ENCODE measurements at regions not wholly inside any gene's neighbourhood (a gene's known extent, or its start where the extent isn't known, plus 50 kb on each side); places are given as distances from the start of the nearest gene placed in this dataset.

GRCh38 chr1:163906283-163906682, 584.5 kb downstream of the NUF2 start:
- Mint-ChIP-seq H3K36me3 (ENCODE audit: low read depth, unreplicated experiment) (no peaks in the 10 kb centered on the region), H3K9me3 (ENCODE audit: unreplicated experiment) (no peaks in the 10 kb centered on the region), H3K27ac (ENCODE audit: unreplicated experiment) (no peak overlapping the region), H3K4me1 (ENCODE audit: low read depth, unreplicated experiment) (no peaks in the 10 kb centered on the region), H3K4me3 (ENCODE audit: unreplicated experiment) (no peak overlapping the region), H3K27me3 (ENCODE audit: low read depth, unreplicated experiment) (no peaks in the 10 kb centered on the region)
- H3K27ac ChIP-seq (ENCODE audit: low read depth, low read length), result no peak overlapping the region
- no peaks in the 10 kb centered on the region for H3K79me2 ChIP-seq (ENCODE audit: insufficient read depth, low read length)
- no peak overlapping the region for H3K4me3 ChIP-seq (ENCODE audit: insufficient read depth, low read depth, low read length)
- FAIRE-seq, result no peak
- H3K4me1 ChIP-seq (ENCODE audit: insufficient read depth, low read length), result no peaks in the 10 kb centered on the region
- no peak for TF ChIP-seq CTCF (IDR thresholded peaks at IDR 0.05; ENCODE audit: insufficient read depth, low read depth, low read length)
- TF ChIP-seq EZH2 (IDR thresholded peaks at IDR 0.05; ENCODE audit: insufficient read depth, low read length), result no peak
- H3K4me2 ChIP-seq (ENCODE audit: low read length), result no peak overlapping the region
- no peaks in the 10 kb centered on the region for H3K9me3 ChIP-seq (ENCODE audit: insufficient read depth, low read depth, low read length)
- no peak for DNase-seq (ENCODE audit: low read depth)
- H2AFZ ChIP-seq (ENCODE audit: low read depth, low read length), result no peak overlapping the region
- no peaks in the 10 kb centered on the region for H3K36me3 ChIP-seq (ENCODE audit: insufficient read depth, low read length)
- H4K20me1 ChIP-seq (ENCODE audit: insufficient read depth, low read length), result no peaks in the 10 kb centered on the region
- H3K27me3 ChIP-seq (ENCODE audit: insufficient read depth, low read length), result no peaks in the 10 kb centered on the region
- H3K9ac ChIP-seq (ENCODE audit: low read length), result no peak overlapping the region

GRCh38 chr1:163912170-163912884, 590.6 kb downstream of the NUF2 start:
- Histone ChIP-seq H2AFZ (ENCODE audit: low read depth, low read length) (no peak overlapping the region), H3K36me3 (ENCODE audit: insufficient read depth, low read length) (no peaks in the 10 kb centered on the region), H3K4me2 (ENCODE audit: low read length) (no peak overlapping the region), H3K4me3 (ENCODE audit: insufficient read depth, low read depth, low read length) (no peak overlapping the region), H3K79me2 (ENCODE audit: insufficient read depth, low read length) (no peaks in the 10 kb centered on the region), H3K4me1 (ENCODE audit: insufficient read depth, low read length) (no peaks in the 10 kb centered on the region), H4K20me1 (ENCODE audit: insufficient read depth, low read length) (no peaks in the 10 kb centered on the region), H3K27me3 (ENCODE audit: insufficient read depth, low read length) (no peaks in the 10 kb centered on the region), H3K27ac (ENCODE audit: low read depth, low read length) (no peak overlapping the region), H3K9me3 (ENCODE audit: insufficient read depth, low read depth, low read length) (no peaks in the 10 kb centered on the region), H3K9ac (ENCODE audit: low read length) (no peak overlapping the region)
- Mint-ChIP-seq H3K27me3 (ENCODE audit: low read depth, unreplicated experiment) (no peaks in the 10 kb centered on the region), H3K36me3 (ENCODE audit: low read depth, unreplicated experiment) (no peaks in the 10 kb centered on the region), H3K4me3 (ENCODE audit: unreplicated experiment) (no peak overlapping the region), H3K9me3 (ENCODE audit: unreplicated experiment) (no peaks in the 10 kb centered on the region), H3K27ac (ENCODE audit: unreplicated experiment) (no peak overlapping the region), H3K4me1 (ENCODE audit: low read depth, unreplicated experiment) (no peaks in the 10 kb centered on the region)
- DNase-seq (ENCODE audit: low read depth), result no peak
- no peak for FAIRE-seq
- TF ChIP-seq CTCF (IDR thresholded peaks at IDR 0.05; ENCODE audit: insufficient read depth, low read depth, low read length), result no peak
- TF ChIP-seq EZH2 (IDR thresholded peaks at IDR 0.05; ENCODE audit: insufficient read depth, low read length), result no peak

GRCh38 chr1:163914785-163915413, 593.1 kb downstream of the NUF2 start:
- Mint-ChIP-seq H3K9me3 (ENCODE audit: unreplicated experiment) (no peaks in the 10 kb centered on the region), H3K27me3 (ENCODE audit: low read depth, unreplicated experiment) (no peaks in the 10 kb centered on the region), H3K36me3 (ENCODE audit: low read depth, unreplicated experiment) (no peaks in the 10 kb centered on the region), H3K4me3 (ENCODE audit: unreplicated experiment) (no peak overlapping the region), H3K27ac (ENCODE audit: unreplicated experiment) (no peak overlapping the region), H3K4me1 (ENCODE audit: low read depth, unreplicated experiment) (no peaks in the 10 kb centered on the region)
- Histone ChIP-seq H3K27ac (ENCODE audit: low read depth, low read length) (no peak overlapping the region), H3K27me3 (ENCODE audit: insufficient read depth, low read length) (no peaks in the 10 kb centered on the region), H3K9me3 (ENCODE audit: insufficient read depth, low read depth, low read length) (no peaks in the 10 kb centered on the region), H3K9ac (ENCODE audit: low read length) (no peak overlapping the region), H3K36me3 (ENCODE audit: insufficient read depth, low read length) (no peaks in the 10 kb centered on the region), H3K79me2 (ENCODE audit: insufficient read depth, low read length) (no peaks in the 10 kb centered on the region), H4K20me1 (ENCODE audit: insufficient read depth, low read length) (no peaks in the 10 kb centered on the region), H3K4me1 (ENCODE audit: insufficient read depth, low read length) (no peaks in the 10 kb centered on the region), H2AFZ (ENCODE audit: low read depth, low read length) (no peak overlapping the region), H3K4me3 (ENCODE audit: insufficient read depth, low read depth, low read length) (no peak overlapping the region), H3K4me2 (ENCODE audit: low read length) (no peak overlapping the region)
- FAIRE-seq (no peak), DNase-seq (ENCODE audit: low read depth) (no peak)
- no peak for TF ChIP-seq EZH2 (IDR thresholded peaks at IDR 0.05; ENCODE audit: insufficient read depth, low read length)
- TF ChIP-seq CTCF (IDR thresholded peaks at IDR 0.05; ENCODE audit: insufficient read depth, low read depth, low read length), result no peak

Measured in astrocyte (in vitro differentiated cells and primary cell).